ENCODE measurements at regions not wholly inside any gene's neighbourhood (a gene's known extent, or its start where the extent isn't known, plus 50 kb on each side); places are given as distances from the start of the nearest gene placed in this dataset.

GRCh38 chr11:104529906-104530305 lies 366.0 kb upstream of the PDGFD start:
- CTCF ChIA-PET (ENCODE audit: low intra/inter-chr PET ratio): no interaction called here
- Histone ChIP-seq H3K27ac (ENCODE audit: extremely low read depth, low read depth, low read length) (no peak overlapping the region), H3K79me2 (ENCODE audit: control insufficient read depth, insufficient read depth, low read length) (no peaks in the 10 kb centered on the region), H3K4me3 (no peak overlapping the region), H4K20me1 (replicated peaks; ENCODE audit: control insufficient read depth, insufficient read depth, low read length) (no peaks in the 10 kb centered on the region), H3K27me3 (ENCODE audit: control insufficient read depth in 2 of 2, insufficient read depth in 2 of 2, low read length in 2 of 2) (no peaks in the 10 kb centered on the region), H2AFZ (ENCODE audit: low read depth, low read length) (no peak overlapping the region), H3K4me1 (replicated peaks in 1 of 2; ENCODE audit: control insufficient read depth in 2 of 2, insufficient read depth in 2 of 2, low read length in 2 of 2) (no peaks in the 10 kb centered on the region), H3K9me3 (replicated peaks; ENCODE audit: control insufficient read depth, insufficient read depth, low read depth, low read length) (no peaks in the 10 kb centered on the region), H3K36me3 (ENCODE audit: control insufficient read depth, insufficient read depth, low read length) (no peaks in the 10 kb centered on the region), H3K9me1 (ENCODE audit: control insufficient read depth, insufficient read depth, low read length) (no peaks in the 10 kb centered on the region), H3K9ac (ENCODE audit: insufficient read depth in 1 of 2, low read depth in 2 of 2, low read length in 2 of 2) (no peak overlapping the region), H3K4me2 (ENCODE audit: insufficient read depth, low read length) (no peak overlapping the region)
- TF ChIP-seq SRSF3 (IDR thresholded peaks at IDR 0.05; ENCODE audit: insufficient read depth, low read length) (no peak), MYBL2 (IDR thresholded peaks at IDR 0.05; ENCODE audit: low read depth) (no peak), MYBL2 (CRISPR knock-in tag; IDR thresholded peaks at IDR 0.05; ENCODE audit: borderline replicate concordance) (no peak), FOXA3 (CRISPR knock-in tag; conservative IDR thresholded peaks at IDR 0.05 in 1 of 2, IDR thresholded peaks at IDR 0.05 in 1 of 2) (no peak), ID3 (CRISPR knock-in tag; IDR thresholded peaks at IDR 0.05) (no peak), ID3 (tag; IDR thresholded peaks at IDR 0.05) (no peak), CHD2 (IDR thresholded peaks at IDR 0.05; ENCODE audit: low read depth, low read length) (no peak), HDGF (IDR thresholded peaks at IDR 0.05) (no peak), CREBBP (IDR thresholded peaks at IDR 0.05; ENCODE audit: low read depth, low read length) (no peak), ZNF253 (CRISPR knock-in tag; conservative IDR thresholded peaks at IDR 0.05) (no peak), POLR3A (IDR thresholded peaks at IDR 0.05; ENCODE audit: borderline replicate concordance, extremely low read depth, insufficient read depth, insufficient read length) (no peak), SAP30 (IDR thresholded peaks at IDR 0.05; ENCODE audit: borderline replicate concordance, insufficient read depth, low read depth, low read length, poor library complexity, severe bottlenecking) (no peak), ZNF707 (CRISPR knock-in tag; conservative IDR thresholded peaks at IDR 0.05) (no peak), ZNF239 (CRISPR knock-in tag; IDR thresholded peaks at IDR 0.05) (no peak), ZNF511 (CRISPR knock-in tag; IDR thresholded peaks at IDR 0.05) (no peak), ZNF444 (CRISPR knock-in tag; IDR thresholded peaks at IDR 0.05) (no peak), HNRNPH1 (optimal IDR thresholded peaks at IDR 0.05; ENCODE audit: low read depth, low read length) (no peak), ZEB2 (IDR thresholded peaks at IDR 0.05) (no peak), GTF2A2 (tag; IDR thresholded peaks at IDR 0.05) (no peak), RFX5 (IDR thresholded peaks at IDR 0.05; ENCODE audit: low read depth, low read length) (no peak), XRCC3 (IDR thresholded peaks at IDR 0.05) (no peak), ZNF655 (CRISPR knock-in tag; IDR thresholded peaks at IDR 0.05) (no peak)
- WGBS (ENCODE audit: insufficient coverage, low coverage, missing lambda C conversion rate): 0% methylated on average over 2 of the region's 2 CpGs
- intact Hi-C loops (cut with micrococcal nuclease) (no loop called here), in situ Hi-C loops (cut with MboI) (no loop called here)
- no TSS peak for BruUV-seq (replicated peaks)
- FAIRE-seq (no peak), DNase-seq (ENCODE audit: extremely low read depth in 1 of 4, low spot score in 3 of 4) (no peak), ATAC-seq (no peak)
- POLR2A ChIA-PET: no interaction called here

Data from K562 (cell line).